ENCODE measurements at regions not wholly inside any gene's neighbourhood (a gene's known extent, or its start where the extent isn't known, plus 50 kb on each side); places are given as distances from the start of the nearest gene placed in this dataset.
"Not testable (repeated sequence)": the region's sequence is repeated elsewhere in the genome, so short reads cannot be mapped to it uniquely, and the experiment has no call there.

DNA sequence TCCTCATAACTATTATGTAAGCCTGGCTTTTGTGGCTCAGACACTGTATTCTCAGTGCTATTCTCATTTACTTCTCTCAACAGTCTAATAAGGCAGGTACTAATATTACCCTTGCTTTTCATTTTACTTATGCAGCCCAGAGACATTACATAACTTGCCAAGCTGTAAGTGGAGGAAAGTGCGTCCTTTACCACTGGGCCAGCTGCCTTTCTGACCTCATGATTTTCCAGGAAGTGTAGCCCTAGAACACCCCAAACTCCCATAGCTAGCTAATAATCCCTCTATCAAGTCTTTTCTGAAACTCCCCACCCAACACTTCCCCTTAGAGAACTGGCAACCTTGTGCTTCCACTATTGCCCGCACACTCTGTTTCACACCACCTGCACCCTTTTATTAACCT, 192.9 kb upstream of the HMHB1 start:
- no peak for DNase-seq

DNA sequence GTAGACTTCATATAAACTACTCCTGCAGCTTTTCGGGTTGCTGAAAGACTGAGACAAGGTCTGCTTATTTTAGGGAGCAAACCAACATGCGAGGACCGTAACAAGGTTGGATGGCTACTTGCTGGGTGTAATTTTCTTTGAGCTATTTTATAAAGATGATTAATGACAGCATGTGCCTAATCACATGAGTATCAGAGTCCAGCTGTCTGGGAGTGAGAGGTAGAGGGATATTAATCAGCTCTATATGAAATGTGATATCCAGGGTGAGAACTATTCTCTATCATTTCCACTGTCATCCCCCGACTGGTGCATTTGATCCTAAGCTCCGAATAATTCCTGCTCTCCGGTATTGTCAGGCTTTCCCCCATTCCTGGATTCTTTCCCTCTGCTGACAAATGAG, 193.8 kb upstream of the HMHB1 start:
- DNase-seq: no peak

DNA sequence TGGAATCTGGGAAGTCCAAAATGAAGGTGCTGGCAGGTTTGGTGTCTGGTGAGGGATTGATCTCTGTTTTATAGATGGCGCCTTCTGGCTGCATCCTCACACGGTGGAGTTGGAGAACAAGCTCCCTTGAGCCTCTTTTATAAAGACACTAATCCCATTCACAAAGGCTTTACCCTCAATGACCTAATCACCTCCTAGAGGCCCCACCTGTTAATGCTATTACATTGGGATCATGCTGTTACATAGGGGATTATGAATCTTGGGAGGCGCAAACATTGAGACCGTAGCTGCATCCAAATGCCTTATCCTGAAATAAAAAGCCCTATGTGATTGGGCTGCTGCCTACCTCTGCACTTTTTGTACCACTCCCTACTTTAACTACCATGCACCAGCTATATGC, 197.1 kb upstream of the HMHB1 start:
- no peak for DNase-seq

DNA sequence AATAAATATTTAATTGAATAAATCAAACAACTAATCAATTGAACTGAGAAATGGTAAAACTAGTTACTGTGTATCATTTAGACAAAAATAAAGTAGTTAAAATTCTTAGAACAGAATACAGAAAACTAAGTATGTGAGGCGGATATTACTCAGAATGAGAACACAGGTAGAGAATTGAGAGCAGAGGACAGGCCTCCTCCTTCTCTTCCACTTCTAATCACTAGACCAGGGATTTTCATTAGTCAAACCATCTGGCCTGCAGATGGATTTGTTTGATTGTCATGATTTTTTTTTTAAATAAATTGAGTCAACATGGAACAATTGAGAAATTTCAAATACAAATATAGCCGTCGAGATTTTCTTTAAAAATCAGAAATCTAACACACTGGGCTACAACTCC, 198.6 kb upstream of the HMHB1 start:
- DNase-seq: no peak

DNA sequence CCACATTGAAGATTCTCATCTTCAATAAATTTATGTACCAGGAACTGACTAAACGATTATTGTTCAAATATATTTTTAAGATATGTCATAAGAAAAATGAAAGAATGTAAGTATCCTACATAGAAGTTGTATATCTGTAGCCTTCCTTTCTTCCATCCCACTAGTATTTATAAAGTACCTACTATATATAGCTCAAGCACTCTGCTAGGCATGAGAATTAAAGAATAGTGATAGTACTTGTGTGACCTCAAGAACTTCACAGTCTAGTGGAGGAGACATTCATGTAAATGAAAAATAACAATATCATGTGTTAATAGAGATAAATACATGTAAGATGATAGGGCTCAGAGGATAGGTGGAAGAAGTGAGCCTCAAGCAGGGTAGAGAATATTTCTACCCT, 201.0 kb upstream of the HMHB1 start:
- no peak for DNase-seq

DNA sequence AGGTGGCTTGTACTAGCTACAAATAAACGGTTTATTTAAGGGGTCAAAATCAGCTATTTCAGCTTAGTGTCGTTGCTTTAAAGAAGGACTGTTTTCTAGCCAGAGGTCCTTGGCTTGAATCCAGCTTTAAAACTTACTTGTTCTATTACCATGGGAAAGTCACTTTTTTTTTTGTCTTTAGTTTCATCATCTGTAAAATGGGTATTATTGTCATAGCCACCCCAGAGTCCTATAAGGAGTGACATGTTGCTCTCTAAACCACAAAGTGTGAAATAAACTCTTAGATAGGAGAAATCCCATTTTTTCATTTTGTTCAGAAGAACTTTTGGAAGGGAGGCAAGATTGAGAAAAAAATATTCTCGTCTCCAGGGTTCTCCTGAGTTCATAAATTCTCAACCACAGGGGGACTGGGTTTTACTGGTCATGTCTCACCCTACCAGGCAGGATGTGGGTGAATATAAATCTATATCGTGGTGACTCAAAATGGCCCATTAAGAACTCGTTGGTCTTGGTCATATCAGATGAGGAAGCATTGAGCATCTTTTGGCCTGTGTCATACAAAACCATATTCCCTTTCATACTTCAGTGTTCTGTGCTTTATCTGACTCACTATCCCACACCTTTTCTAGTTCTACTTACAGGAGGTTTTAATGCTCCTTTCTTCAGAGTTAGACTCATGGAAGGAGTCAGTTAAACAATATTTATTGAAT, 202.7 kb upstream of the NR3C1 start:
- no peak for DNase-seq

DNA sequence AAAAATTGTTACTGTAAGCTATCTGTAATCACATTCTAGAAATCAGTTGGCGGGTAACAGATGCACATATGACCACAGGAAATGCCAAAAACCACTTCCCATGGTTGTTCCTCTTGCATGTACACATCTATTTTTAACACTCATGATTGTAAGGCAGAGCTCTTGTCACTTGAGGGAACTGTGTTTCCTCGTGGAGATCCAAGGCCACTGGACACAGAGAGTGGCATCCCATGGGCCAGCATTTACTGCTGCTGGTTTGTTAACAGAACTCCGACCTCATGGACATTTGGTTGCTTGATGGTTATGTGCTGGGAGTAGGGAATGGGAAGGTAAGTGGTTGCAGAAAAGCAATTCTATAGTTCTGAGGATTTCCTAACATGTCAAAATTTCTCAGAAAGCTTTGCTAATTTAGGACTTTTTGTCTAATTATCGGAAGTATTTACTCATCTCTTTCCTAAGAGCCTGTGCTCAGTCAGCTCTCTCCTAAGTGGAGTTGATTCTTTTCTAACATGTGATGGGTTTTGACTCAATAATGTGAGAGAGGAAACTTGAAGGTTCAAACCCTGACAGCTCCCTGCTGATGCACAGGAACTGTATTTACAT, 202.0 kb upstream of the NR3C1 start:
- no peak for DNase-seq

DNA sequence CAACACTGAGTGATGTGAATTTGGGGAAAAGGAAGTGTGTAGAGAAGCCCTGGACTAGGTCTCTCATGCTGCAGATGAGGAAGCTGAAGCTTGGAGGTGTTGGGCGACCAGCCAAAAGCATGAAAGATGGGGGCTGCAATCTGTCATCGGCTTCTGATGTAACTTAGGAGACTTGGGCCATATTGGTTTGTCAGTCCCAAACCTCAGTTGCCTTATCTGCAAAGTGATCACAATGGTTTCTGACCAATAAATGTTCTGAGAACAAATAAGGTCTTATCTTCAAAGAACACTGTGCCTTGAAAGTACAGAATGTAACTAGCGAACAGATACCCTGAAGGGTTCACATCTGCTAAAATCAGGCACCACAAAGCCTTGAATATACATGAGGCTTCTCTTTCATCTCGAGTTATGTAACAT, 198.4 kb upstream of the NR3C1 start:
- no peak for DNase-seq

DNA sequence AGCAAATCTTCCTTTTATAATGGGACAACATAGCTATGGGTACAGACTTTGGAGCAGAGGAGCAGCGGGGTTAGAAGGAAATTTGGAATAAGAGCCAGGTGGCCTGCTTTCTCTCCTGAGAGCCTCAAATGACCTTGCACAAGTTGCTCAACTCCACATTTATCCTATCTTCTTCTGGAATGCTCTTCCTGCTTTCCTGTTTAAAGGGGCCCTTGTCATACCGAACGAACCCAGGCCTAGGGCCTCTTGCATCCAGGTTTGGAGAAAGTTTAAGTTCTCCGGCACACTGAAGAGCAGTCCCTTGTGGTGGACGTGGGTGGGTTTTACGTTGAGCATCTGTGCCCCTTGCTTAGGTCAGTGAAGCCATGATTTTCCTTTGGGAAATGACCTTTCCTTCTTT, 197.9 kb upstream of the NR3C1 start:
- DNase-seq: no peak

DNA sequence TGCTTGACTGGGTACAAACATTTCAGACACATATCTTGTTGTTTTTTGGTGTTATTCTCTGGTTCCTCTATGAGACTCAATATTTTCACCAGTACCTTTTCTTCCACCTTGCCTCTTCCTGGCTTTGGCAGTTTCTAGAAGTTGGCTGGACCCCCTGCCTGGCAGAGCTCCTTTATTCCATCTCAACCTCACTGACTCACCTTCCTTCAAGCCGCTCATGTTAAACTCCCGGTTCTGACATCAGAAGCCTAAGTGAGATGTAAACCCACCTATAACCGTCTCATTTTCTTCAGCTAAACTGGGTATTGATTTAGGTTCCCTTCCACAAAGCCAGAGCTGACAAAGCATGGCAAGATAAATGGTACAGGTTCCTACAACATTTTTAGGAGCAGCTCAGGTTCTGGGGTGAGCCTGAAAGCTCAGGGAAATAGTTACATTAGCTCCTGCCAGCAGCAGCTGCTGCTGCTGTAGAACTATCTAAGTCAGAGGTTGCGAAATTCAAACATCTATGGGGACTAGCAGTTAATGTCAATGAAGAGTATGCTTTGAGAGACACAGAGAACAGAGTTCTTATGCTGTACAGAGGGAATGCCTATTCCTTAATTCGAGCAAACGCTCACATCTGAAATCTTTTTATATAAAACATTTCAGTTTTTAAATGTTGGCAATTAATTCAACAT, 197.1 kb upstream of the NR3C1 start:
- no peak for DNase-seq

DNA sequence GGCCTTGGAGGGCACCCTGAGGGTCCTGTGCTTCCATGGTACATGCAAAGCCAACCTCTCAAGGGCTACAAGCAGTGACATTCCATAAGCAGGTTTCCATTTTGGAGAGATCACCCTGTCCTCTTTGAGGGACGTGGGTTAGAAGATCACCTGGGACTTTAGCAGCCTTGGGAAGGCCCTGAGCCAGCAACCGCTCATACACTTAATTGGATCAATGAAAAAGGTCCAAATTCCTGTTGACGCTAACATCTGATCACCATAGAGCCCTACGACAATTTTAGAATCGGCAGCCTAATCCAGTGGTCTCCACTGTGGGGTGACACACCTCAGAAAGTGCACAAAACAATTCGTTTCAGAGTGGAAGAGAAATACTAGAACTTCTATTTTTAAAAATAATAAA, 196.0 kb upstream of the NR3C1 start:
- DNase-seq: no peak

DNA sequence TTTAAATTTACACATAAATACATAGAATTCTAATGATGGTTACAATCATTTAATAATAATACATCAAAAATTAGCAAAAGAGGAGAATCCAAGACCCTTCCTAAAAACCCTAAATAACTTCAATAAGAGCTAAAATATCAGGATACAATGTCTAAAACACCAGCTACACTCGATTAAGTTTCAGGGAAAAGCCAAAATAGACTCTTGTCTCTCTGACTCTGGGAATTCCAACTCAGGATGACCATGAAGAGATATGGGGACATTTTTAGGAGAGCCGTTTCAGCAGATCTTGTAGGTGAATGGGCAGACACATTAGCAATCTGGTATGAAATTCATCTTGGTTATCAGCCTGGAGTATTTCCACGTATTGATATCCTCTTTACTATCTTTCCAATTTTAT, 193.3 kb upstream of the NR3C1 start:
- DNase-seq: no peak

DNA sequence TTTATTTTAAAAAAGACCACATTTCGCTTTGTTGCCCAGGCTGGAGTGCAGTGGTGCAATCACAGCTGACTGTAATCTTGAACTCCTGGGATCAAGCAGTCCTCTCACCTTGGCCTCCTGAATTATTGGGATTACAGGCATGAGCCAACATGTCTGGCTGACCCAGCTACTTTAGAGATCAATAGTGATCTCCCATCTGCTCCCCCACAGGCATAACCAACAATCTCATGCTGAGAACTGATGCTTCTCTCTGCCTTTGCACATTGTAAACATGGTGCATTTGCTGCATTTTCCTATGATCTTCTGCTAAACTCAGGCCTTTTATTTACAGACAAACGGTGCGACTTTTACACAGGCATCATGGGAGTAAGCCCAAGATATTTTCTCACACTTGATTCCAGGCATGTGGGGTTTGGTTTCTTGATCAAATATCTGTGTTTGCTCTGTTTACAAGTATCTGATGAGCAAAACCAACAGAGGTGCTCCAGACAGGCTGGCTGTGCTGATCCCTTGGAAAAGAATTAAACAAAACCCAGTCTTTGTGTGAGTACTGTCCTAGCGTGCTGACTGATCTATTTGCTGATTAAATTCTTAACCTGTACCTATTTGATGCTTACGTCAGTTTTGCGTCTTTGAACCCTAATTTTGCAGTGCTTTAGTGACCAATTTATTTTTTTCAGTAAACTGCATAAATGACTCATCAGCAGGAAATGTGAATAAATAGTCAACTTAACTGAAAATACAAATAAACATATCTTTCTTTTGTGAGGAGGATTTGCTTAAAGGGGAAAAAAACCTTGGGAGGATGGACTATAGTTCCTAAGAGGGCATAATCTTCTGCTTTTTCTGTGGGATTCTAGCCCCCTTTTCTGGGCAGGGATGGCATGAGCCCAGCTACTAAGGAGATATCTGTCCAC, 191.7 kb upstream of the NR3C1 start:
- DNase-seq: no peak

DNA sequence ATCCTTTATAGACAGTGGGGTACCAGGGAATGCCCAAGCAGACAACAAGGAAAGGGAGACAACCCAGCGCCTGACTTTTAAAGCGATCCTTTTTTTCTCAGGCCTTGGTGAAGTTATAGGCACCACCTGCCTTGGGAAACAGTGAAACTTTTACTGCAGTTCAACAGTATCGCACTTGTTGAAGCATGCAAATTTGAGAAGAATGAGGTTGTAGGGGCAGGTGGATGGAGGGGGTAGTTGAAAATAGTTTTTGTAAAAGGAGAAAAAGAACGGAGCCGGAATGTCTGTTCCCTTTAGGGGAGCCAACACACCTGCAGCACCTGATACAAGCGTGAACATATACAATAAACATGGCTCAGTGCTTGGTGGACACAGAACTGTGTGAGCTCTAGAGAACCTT, 190.2 kb upstream of the NR3C1 start:
- no peak for DNase-seq

DNA sequence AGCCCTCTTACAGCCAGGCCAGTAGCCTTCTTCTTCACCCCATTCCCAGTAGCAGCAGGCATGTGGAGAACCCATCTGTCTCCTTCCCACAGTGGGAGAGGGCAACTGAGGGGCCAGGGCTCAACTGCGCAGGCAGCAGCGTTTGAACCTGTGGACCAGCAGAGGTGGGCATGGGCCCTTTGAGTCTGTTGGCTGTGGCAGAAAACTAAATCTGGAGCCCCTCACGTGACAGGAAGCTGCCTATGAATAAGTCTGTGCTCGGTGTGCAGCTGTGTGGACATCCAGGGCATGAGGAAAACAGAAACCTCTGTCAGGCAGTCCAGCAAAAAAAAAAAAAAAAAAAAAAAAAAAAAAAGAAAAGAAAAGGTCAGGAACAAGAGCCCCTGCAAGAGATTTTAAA, 189.2 kb upstream of the NR3C1 start:
- DNase-seq: no peak

DNA sequence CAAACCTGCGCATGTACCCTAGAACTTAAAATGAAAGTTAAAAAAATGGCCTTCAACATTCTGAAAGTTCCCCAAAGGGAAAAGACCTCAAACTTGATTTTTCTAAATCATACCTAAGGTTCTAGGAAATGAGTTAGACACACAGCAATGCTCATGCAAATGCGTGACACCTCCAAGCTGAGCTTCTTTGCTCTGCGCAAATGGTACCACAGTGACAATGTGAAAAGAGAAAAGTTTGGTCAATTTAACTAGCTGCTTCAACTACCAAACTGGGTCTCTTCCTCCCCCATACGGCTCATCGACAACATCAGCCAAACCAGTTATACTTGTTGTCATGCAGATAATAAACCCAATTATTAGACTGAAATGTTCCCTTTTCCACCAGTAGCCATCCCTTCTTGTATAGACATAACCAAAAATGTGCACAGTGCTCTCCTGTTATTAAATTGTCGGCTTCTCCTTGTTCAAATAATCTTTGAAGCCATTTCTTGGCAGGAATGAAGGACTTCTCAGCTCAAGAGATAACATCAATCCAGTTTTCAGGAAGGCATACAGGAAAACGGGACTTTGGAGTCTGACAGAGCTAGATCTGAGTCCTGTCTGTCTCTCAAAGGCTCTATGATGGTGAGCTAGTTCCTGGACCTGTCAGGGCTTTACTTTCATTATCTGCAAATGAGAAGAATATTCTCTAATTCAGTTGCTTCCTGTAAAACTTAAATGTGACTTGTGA, 185.6 kb upstream of the NR3C1 start:
- DNase-seq: no peak

DNA sequence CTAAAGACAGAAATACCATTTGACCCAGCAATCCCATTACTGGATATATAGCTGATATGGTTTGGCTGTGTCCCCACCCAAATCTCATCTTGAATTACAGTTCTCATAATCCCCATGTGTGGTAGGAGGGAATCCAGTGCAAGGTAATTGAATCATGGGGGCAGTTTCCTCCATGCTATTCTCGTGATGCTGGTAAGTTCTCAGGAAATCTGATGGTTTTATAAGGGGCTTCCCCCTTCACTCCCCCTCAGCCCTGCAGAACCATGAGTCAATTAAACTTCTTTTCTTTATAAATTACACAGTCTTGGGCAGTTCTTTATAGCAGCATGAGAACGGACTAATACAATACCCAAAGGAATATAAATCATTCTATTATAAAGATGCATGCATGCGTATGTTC, 184.6 kb upstream of the NR3C1 start:
- not testable (repeated sequence) for DNase-seq

DNA sequence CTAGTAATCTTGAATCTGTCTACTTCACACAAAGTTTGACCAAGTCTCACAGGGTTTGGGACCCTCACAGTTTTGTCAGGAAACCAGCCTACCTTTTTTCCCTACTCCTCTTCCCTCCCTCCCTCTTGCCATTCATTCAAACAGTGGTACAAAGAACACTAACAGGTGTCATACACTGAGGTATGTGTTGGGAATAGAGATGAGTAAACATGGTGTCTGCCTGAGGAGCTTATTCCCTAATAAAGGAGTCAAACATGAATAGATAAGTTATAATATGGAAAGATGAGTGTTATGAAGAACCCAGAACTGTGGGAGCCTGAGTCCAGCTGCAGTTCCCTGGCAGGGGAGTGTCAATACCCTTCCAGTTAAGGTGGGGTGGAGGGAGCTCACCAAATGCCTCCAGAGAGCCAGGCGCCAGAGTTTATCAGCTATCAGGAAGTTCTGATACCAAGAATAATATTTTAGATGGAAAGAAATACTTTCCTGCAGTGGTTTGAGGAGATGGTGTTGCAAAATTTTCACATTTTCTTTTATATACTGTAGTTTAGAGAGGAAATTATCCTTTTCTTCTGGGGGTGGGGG, 183.4 kb upstream of the NR3C1 start:
- no peak for DNase-seq

DNA sequence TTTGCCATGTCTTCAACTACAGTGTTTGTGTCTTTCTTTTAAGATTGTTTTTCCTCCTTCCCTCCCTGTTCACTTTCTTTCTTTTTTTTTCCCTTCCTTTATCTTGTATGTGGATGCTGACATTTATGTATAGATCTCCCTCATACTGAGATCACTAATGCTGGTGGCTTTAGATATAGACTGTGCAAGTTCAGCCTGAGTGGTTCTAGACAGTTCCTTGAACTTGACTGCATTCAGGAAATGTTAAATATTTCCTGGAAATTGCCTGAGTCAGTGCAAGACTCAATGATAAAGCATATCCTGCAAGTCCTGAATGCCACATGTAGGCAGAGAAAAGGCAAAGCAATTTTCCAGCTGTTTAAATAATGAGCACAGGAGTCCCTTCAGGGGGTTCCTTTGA, 182.5 kb upstream of the NR3C1 start:
- DNase-seq: no peak

DNA sequence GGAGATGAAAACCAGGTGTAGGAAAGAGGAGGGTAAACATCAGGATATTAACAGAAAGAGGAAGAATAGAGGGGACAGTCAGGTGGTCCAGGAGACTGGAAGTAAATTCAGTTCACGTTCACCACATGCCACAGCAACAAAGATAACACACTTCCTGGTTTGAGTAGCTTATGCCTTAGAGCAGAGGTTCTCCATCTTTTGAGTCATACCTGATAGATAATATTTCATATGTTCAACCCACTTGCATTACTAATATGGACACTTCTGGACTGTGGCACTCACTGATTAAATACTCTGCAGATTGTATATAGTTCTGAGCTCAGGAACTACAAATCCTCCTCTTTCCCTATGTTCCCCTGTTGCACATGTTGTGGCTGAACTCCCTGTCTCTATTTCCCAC, 179.9 kb upstream of the NR3C1 start:
- no peak for DNase-seq

DNA sequence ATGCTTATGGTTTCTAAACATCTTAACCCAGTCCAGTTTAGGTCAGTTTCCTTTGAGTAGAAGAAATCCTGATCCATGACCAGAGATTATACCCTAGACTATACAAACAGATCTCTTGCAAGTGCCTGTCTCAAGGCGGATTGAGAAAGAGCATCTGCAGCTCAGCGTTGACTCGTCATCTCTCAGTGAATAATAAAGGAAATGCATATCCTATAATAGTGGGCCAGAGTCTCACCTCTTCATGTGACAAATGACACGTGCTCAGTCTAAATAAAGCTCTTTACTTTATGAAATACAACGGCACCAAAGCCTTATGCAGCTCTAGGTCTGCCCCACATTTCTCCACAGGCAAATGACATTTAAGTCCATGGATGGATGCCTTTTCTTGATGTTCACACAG, 179.4 kb upstream of the NR3C1 start:
- DNase-seq: no peak

DNA sequence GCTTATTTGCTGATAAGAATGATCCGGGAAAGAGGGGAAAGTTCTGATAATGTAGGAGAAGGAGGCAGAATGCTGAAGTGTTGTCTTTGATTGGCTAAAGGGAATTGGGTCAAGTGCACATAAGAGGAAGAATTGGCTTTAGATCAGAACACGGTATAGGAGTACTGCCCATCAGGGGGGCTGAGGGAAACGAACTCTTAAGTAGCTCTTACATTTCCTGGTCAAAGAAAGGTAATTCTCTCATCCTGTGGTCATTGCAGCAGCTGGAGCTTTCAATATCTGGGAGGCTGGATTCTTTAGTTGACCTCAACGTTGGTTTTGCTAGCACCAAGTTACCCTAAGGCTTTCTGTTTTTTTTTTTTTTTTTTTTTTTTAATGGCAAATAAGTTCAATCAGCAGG, 178.7 kb upstream of the NR3C1 start:
- DNase-seq: no peak

All from NCI-H1092 (cell line).